OCI-LY1 (cell line): ENCODE measurements at regions not wholly inside any gene's neighbourhood (a gene's known extent, or its start where the extent isn't known, plus 50 kb on each side); places are given as distances from the start of the nearest gene placed in this dataset.

ENCODE experiments used
- H2AFZ ChIP-seq: fragments of 200-600 bp; sonication (generic), shearing (Covaris generic); 2 replicates; pipeline ENCODE4 v1.6.0; 2014; ENCODE audit warnings: antibody characterized with exemption, mild to moderate bottlenecking, low read length
- H3F3A ChIP-seq: fragments of 200-600 bp; sonication (generic), shearing (Covaris generic); 2 replicates; pipeline ENCODE4 v1.6.0; 2014; ENCODE audit warnings: mild to moderate bottlenecking, antibody characterized with exemption, low read length, moderate library complexity; ENCODE audit not compliant: insufficient read depth
- H3K27ac ChIP-seq: fragments of 200-600 bp; sonication (generic); 2 replicates; pipeline ENCODE4 v1.5.1; 2014; ENCODE audit warnings: low read length, mixed run types, mild to moderate bottlenecking, low read depth; ENCODE audit not compliant: poor library complexity, severe bottlenecking
- H3K27me3 ChIP-seq: fragments of 200-600 bp; sonication (generic); 2 replicates; pipeline ENCODE4 v1.6.0; 2014; ENCODE audit warnings: antibody characterized with exemption, mild to moderate bottlenecking, low read length, moderate library complexity; ENCODE audit not compliant: insufficient read depth
- H3K36me3 ChIP-seq: fragments of 200-600 bp; sonication (generic); 2 replicates; pipeline ENCODE4 v1.6.1; 2014; ENCODE audit warnings: mild to moderate bottlenecking, antibody characterized with exemption, low read length, moderate library complexity, mixed read lengths; ENCODE audit not compliant: insufficient read depth
- H3K4me1 ChIP-seq: fragments of 200-600 bp; sonication (generic); 2 replicates; pipeline ENCODE4 v1.5.1; 2014; ENCODE audit warnings: mild to moderate bottlenecking, low read length, moderate library complexity; ENCODE audit not compliant: insufficient read depth, severe bottlenecking
- H3K4me2 ChIP-seq: fragments of 200-600 bp; sonication (generic), shearing (Covaris generic); 2 replicates; pipeline ENCODE4 v1.6.1; 2014; ENCODE audit warnings: low read length
- H3K4me3 ChIP-seq: fragments of 200-600 bp; sonication (generic); 2 replicates; pipeline ENCODE4 v1.5.1; 2014; ENCODE audit warnings: low read length, low read depth, mild to moderate bottlenecking, mixed read lengths; ENCODE audit not compliant: poor library complexity, severe bottlenecking
- H3K79me2 ChIP-seq: fragments of 200-600 bp; shearing (Covaris generic); 2 replicates; pipeline ENCODE4 v1.6.1; 2016; ENCODE audit warnings: mixed run types, low read length, mixed read lengths; ENCODE audit not compliant: insufficient read depth
- H3K9ac ChIP-seq: fragments of 200-600 bp; sonication (generic), shearing (Covaris generic); 2 replicates; pipeline ENCODE4 v1.6.1; 2014; ENCODE audit warnings: mild to moderate bottlenecking, low read length, mixed read lengths
- H3K9me2 ChIP-seq: fragments of 200-600 bp; sonication (generic), shearing (Covaris generic); 2 replicates; pipeline ENCODE4 v1.6.1; 2014; ENCODE audit warnings: low read depth, mild to moderate bottlenecking, low read length, mixed read lengths
- H3K9me3 ChIP-seq: fragments of 200-600 bp; shearing (Covaris generic); 2 replicates; pipeline ENCODE4 v1.6.1; 2014; ENCODE audit warnings: low read length, mixed read lengths
- H4K20me1 ChIP-seq: fragments of 200-600 bp; sonication (generic), shearing (Covaris generic); 2 replicates; pipeline ENCODE4 v1.6.0; 2016; ENCODE audit warnings: mild to moderate bottlenecking, low read length; ENCODE audit not compliant: insufficient read depth
- EZH2 ChIP-seq: fragments of 200-600 bp; sonication (generic), shearing (Covaris generic); IDR thresholded peaks from 2 replicates; pipeline ENCODE4 v1.8.0; 2017; ENCODE audit warnings: borderline replicate concordance, mixed run types, mild to moderate bottlenecking, antibody characterized with exemption, low read length, moderate library complexity, mixed read lengths
- TF ChIP-seq, protein P1 (sequence below): fragments of 200-600 bp; sonication (generic), shearing (Covaris generic); IDR thresholded peaks from 2 replicates; pipeline ENCODE4 v1.5.1; 2017; ENCODE audit warnings: mild to moderate bottlenecking, antibody characterized with exemption, low read length, moderate library complexity, mixed read lengths

DNA sequence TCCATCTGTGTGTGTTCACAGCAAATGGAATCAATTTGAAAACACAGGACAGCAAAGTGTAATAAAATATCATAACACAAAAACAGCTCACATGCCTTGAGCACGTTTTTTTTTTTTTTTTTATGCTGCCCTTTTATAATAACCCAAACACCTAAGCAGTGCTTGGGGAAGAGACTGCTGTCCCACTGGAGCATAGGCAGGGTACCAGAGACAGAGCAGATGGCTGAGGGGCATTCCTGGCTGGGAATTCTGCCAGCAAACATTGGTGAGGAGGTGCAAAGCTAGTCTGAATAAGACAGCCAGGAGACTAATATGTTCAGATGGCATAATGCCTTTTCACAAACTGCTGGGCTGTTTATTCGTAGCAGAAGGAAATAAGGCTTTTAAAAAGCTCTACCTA lies 58.1 kb upstream of the SV2C start:
- Histone ChIP-seq H3K4me3 (no peak overlapping the region), H3K9me2 (no peaks in the 10 kb centered on the region), H4K20me1 (no peaks in the 10 kb centered on the region), H3K9me3 (no peaks in the 10 kb centered on the region), H3K4me1 (no peaks in the 10 kb centered on the region), H3K36me3 (no peaks in the 10 kb centered on the region), H3K27ac (no peak overlapping the region), H3K9ac (no peak overlapping the region), H3K79me2 (no peaks in the 10 kb centered on the region), H3F3A (no peaks in the 10 kb centered on the region), H3K27me3 (no peaks in the 10 kb centered on the region), H2AFZ (no peak overlapping the region), H3K4me2 (no peak overlapping the region)
- TF ChIP-seq, protein P1, sequence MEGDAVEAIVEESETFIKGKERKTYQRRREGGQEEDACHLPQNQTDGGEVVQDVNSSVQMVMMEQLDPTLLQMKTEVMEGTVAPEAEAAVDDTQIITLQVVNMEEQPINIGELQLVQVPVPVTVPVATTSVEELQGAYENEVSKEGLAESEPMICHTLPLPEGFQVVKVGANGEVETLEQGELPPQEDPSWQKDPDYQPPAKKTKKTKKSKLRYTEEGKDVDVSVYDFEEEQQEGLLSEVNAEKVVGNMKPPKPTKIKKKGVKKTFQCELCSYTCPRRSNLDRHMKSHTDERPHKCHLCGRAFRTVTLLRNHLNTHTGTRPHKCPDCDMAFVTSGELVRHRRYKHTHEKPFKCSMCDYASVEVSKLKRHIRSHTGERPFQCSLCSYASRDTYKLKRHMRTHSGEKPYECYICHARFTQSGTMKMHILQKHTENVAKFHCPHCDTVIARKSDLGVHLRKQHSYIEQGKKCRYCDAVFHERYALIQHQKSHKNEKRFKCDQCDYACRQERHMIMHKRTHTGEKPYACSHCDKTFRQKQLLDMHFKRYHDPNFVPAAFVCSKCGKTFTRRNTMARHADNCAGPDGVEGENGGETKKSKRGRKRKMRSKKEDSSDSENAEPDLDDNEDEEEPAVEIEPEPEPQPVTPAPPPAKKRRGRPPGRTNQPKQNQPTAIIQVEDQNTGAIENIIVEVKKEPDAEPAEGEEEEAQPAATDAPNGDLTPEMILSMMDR: no peak
- no peak for TF ChIP-seq EZH2

DNA sequence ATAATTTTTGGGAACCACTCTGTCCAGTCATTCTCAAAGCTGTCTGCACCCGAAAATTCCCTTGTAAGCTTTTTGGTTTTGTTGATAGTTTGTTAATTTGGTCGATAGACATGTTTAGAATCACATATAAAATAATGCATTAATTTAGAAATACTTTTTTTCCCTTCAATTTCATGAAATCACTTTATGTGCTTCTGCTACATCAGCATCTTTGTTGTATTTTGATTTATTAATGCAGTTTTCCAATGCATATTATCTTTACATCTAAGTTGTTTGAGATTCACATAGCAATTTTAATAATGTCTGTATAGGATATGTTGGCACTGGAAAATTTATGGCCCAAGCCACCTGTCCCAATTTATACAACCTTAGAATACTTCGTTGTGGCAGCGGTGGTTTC lies 60.6 kb upstream of the SV2C start:
- H3K27me3 ChIP-seq: no peaks in the 10 kb centered on the region
- H3K9me3 ChIP-seq: no peaks in the 10 kb centered on the region
- no peaks in the 10 kb centered on the region for H3F3A ChIP-seq
- no peaks in the 10 kb centered on the region for H3K9me2 ChIP-seq
- H3K27ac ChIP-seq: no peak overlapping the region
- TF ChIP-seq, protein P1: no peak
- TF ChIP-seq EZH2: no peak
- H3K4me3 ChIP-seq: no peak overlapping the region
- H3K4me1 ChIP-seq: no peaks in the 10 kb centered on the region
- H4K20me1 ChIP-seq: no peaks in the 10 kb centered on the region
- no peaks in the 10 kb centered on the region for H3K36me3 ChIP-seq
- no peak overlapping the region for H3K4me2 ChIP-seq
- H2AFZ ChIP-seq: no peak overlapping the region
- H3K9ac ChIP-seq: no peak overlapping the region
- H3K79me2 ChIP-seq: no peaks in the 10 kb centered on the region

- Histone ChIP-seq H3K9ac (no peak overlapping the region), H3K9me2 (no peaks in the 10 kb centered on the region), H3K27me3 (no peaks in the 10 kb centered on the region), H3K9me3 (no peaks in the 10 kb centered on the region), H3K4me2 (no peak overlapping the region), H3K79me2 (no peaks in the 10 kb centered on the region), H4K20me1 (no peaks in the 10 kb centered on the region), H3K27ac (no peak overlapping the region), H3F3A (no peaks in the 10 kb centered on the region), H3K4me3 (no peak overlapping the region), H3K36me3 (no peaks in the 10 kb centered on the region), H3K4me1 (no peaks in the 10 kb centered on the region), H2AFZ (no peak overlapping the region)
- TF ChIP-seq EZH2: no peak
- TF ChIP-seq, protein P1: no peak
Measured at GRCh38 chr5:76021936-76022584, 61.1 kb upstream of the SV2C start.
